ENCODE measurements at regions not wholly inside any gene's neighbourhood (a gene's known extent, or its start where the extent isn't known, plus 50 kb on each side); places are given as distances from the start of the nearest gene placed in this dataset.
A peak's percentile ranks its signal among the peaks of the same experiment; 100 is the strongest.

DNA sequence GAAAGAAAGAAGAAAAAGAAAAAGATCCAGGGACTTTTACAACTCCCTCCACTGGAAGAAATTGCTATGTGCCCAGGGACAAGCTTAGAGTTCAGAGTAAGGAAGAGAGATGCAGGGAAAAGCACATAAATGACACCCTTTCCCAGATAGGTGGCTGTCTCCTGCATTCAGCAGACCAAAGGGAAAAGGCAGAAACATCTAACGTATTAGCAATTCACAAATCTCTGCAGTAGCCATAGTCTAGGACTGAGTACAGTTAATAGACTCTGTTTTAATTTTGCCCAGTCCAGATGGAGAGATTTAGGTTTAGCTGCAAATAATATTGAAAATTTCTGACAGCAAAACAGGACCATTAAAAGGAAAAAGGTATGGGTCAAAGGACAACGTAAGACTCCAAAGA is 71.3 kb upstream of the TNFRSF21 start:
- Histone ChIP-seq H3K14ac (ENCODE audit: low read length in 2 of 2) (no peak overlapping the region), H4K8ac (ENCODE audit: low read length) (no peak overlapping the region), H2BK12ac (ENCODE audit: low read length in 2 of 2) (no peak overlapping the region), H2AK5ac (ENCODE audit: low read length, severe bottlenecking) (no peak overlapping the region), H3K4me2 (ENCODE audit: low read length, poor library complexity, severe bottlenecking) (no peak overlapping the region), H3K18ac (ENCODE audit: low read depth in 1 of 2, low read length in 2 of 2) (no peak overlapping the region), H3K27me3 (ENCODE audit: control insufficient read depth in 1 of 2, insufficient read depth in 1 of 2, low read length in 2 of 2) (peaks cover 0 to 8% of the 10 kb centered on the region in 2 experiments), H3K4me1 (ENCODE audit: control insufficient read depth, insufficient read depth, low read depth, low read length) (no peaks in the 10 kb centered on the region), H3K4me3 (ENCODE audit: insufficient read depth in 1 of 2, low read depth in 1 of 2, low read length in 2 of 2) (no peak overlapping the region), H4K91ac (ENCODE audit: low read length) (no peak overlapping the region), H3K27ac (ENCODE audit: low read length, poor library complexity, severe bottlenecking) (no peak overlapping the region), H3K36me3 (ENCODE audit: control insufficient read depth in 1 of 2, insufficient read depth in 2 of 2, low read depth in 1 of 2, low read length in 2 of 2) (no peaks in the 10 kb centered on the region), H3K9ac (ENCODE audit: low read length) (no peak overlapping the region), H2BK15ac (ENCODE audit: low read depth, poor library complexity, severe bottlenecking) (no peak overlapping the region), H2BK120ac (ENCODE audit: low read depth, low read length) (no peak overlapping the region), H3K4ac (ENCODE audit: low read depth in 1 of 2, low read length in 2 of 2) (no peak overlapping the region), H3K23ac (ENCODE audit: low read length in 2 of 2) (no peak overlapping the region), H3K79me1 (replicated peaks; ENCODE audit: low read length, poor library complexity, severe bottlenecking) (no peaks in the 10 kb centered on the region), H3K9me3 (ENCODE audit: control insufficient read depth, low read length) (no peaks in the 10 kb centered on the region), H2AFZ (ENCODE audit: low read depth, low read length) (no peak overlapping the region), H2BK5ac (ENCODE audit: low read depth, low read length, poor library complexity, severe bottlenecking) (no peak overlapping the region)
- DNase-seq: no peak
- WGBS: 88% methylated on average over 1 of the region's 2 CpGs

- Histone ChIP-seq H2AFZ (ENCODE audit: low read depth, low read length) (no peak overlapping the region), H3K36me3 (ENCODE audit: control insufficient read depth in 1 of 2, insufficient read depth in 2 of 2, low read depth in 1 of 2, low read length in 2 of 2) (no peaks in the 10 kb centered on the region), H3K27me3 (ENCODE audit: control insufficient read depth in 1 of 2, insufficient read depth in 1 of 2, low read length in 2 of 2) (no peaks in the 10 kb centered on the region), H3K9me3 (ENCODE audit: control insufficient read depth, low read length) (peaks cover 3% of the 10 kb centered on the region), H2AK5ac (ENCODE audit: low read length, severe bottlenecking) (no peak overlapping the region), H3K14ac (ENCODE audit: low read length in 2 of 2) (no peak overlapping the region), H3K4me3 (ENCODE audit: insufficient read depth in 1 of 2, low read depth in 1 of 2, low read length in 2 of 2) (no peak overlapping the region), H2BK12ac (ENCODE audit: low read length in 2 of 2) (no peak overlapping the region), H3K23ac (ENCODE audit: low read length in 2 of 2) (no peak overlapping the region), H4K8ac (ENCODE audit: low read length) (no peak overlapping the region), H3K79me1 (replicated peaks; ENCODE audit: low read length, poor library complexity, severe bottlenecking) (no peaks in the 10 kb centered on the region), H2BK15ac (ENCODE audit: low read depth, poor library complexity, severe bottlenecking) (no peak overlapping the region), H3K4me1 (ENCODE audit: control insufficient read depth, insufficient read depth, low read depth, low read length) (no peaks in the 10 kb centered on the region), H3K4ac (ENCODE audit: low read depth in 1 of 2, low read length in 2 of 2) (no peak overlapping the region), H3K9ac (ENCODE audit: low read length) (no peak overlapping the region), H2BK5ac (ENCODE audit: low read depth, low read length, poor library complexity, severe bottlenecking) (no peak overlapping the region), H3K18ac (ENCODE audit: low read depth in 1 of 2, low read length in 2 of 2) (no peak overlapping the region), H4K91ac (ENCODE audit: low read length) (no peak overlapping the region), H3K27ac (ENCODE audit: low read length, poor library complexity, severe bottlenecking) (no peak overlapping the region), H2BK120ac (ENCODE audit: low read depth, low read length) (no peak overlapping the region), H3K4me2 (ENCODE audit: low read length, poor library complexity, severe bottlenecking) (no peak overlapping the region)
- no peak for DNase-seq
- no CpG with 5 or more reads among the region's 1 CpG for WGBS
Observed at GRCh38 chr6:47383360-47383759, 73.7 kb upstream of the TNFRSF21 start.

DNA sequence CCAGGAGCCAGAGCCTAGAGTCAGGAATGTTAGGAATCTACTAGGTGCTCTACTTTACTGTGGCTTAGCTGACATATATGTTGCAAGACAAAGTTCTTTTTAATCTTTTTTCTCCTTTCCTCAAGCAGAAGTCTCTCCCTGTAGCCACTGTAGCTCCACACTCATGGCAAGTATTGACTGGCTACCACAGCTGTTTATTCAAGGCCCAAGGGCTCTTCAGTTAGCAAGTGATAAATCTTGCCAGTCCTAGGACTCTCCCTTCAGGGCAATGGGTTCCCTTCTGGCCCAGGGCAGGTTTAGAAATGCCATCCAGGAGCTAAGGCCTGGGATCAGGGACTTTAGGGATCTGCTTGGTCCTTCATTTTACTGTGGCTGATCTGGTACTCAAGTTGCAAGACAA is 82.0 kb upstream of the TNFRSF21 start:
- no peak for DNase-seq
- H4K8ac ChIP-seq (ENCODE audit: low read length): no peak overlapping the region
- no peak overlapping the region for H2BK12ac ChIP-seq (ENCODE audit: low read length in 2 of 2)
- H3K4me2 ChIP-seq (ENCODE audit: low read length, poor library complexity, severe bottlenecking): no peak overlapping the region
- H3K27me3 ChIP-seq (ENCODE audit: control insufficient read depth in 1 of 2, insufficient read depth in 1 of 2, low read length in 2 of 2): no peaks in the 10 kb centered on the region
- H2AFZ ChIP-seq (ENCODE audit: low read depth, low read length): no peak overlapping the region
- no peaks in the 10 kb centered on the region for H3K36me3 ChIP-seq (ENCODE audit: control insufficient read depth in 1 of 2, insufficient read depth in 2 of 2, low read depth in 1 of 2, low read length in 2 of 2)
- no peak overlapping the region for H2BK15ac ChIP-seq (ENCODE audit: low read depth, poor library complexity, severe bottlenecking)
- no peak overlapping the region for H3K4me3 ChIP-seq (ENCODE audit: insufficient read depth in 1 of 2, low read depth in 1 of 2, low read length in 2 of 2)
- no peaks in the 10 kb centered on the region for H3K79me1 ChIP-seq (replicated peaks; ENCODE audit: low read length, poor library complexity, severe bottlenecking)
- no peak overlapping the region for H2BK5ac ChIP-seq (ENCODE audit: low read depth, low read length, poor library complexity, severe bottlenecking)
- no peak overlapping the region for H3K9ac ChIP-seq (ENCODE audit: low read length)
- H4K91ac ChIP-seq (ENCODE audit: low read length): no peak overlapping the region
- no peak overlapping the region for H3K14ac ChIP-seq (ENCODE audit: low read length in 2 of 2)
- H3K27ac ChIP-seq (ENCODE audit: low read length, poor library complexity, severe bottlenecking): no peak overlapping the region
- no peak overlapping the region for H3K4ac ChIP-seq (ENCODE audit: low read depth in 1 of 2, low read length in 2 of 2)
- H3K4me1 ChIP-seq (ENCODE audit: control insufficient read depth, insufficient read depth, low read depth, low read length): no peaks in the 10 kb centered on the region
- H2BK120ac ChIP-seq (ENCODE audit: low read depth, low read length): peak overlapping the region; percentile 15
- no peak overlapping the region for H3K23ac ChIP-seq (ENCODE audit: low read length in 2 of 2)
- H2AK5ac ChIP-seq (ENCODE audit: low read length, severe bottlenecking): no peak overlapping the region
- H3K9me3 ChIP-seq (ENCODE audit: control insufficient read depth, low read length): peaks cover 17% of the 10 kb centered on the region
- no peak overlapping the region for H3K18ac ChIP-seq (ENCODE audit: low read depth in 1 of 2, low read length in 2 of 2)

DNA sequence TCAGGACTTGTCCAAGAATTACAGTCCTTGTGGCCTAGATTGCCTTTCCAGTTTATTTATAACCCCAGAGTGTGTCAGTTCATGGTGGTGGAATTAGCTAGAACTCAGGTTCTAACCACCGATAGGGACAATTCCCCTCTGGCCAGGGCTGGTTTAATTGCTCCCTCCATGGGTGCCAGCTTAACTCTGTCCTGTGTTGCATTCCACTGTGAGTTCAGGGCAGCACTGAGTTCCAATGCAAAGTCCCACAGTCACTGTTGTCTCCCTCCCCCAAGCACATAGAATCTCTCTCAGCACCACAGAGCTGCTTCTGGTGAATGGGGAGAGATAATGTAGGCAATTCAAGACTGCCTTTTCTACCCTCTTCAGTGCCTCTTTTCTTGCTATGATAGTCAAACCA is 82.5 kb upstream of the TNFRSF21 start:
- H3K4me3 ChIP-seq (ENCODE audit: insufficient read depth in 1 of 2, low read depth in 1 of 2, low read length in 2 of 2): no peak overlapping the region
- H4K91ac ChIP-seq (ENCODE audit: low read length): no peak overlapping the region
- H3K4ac ChIP-seq (ENCODE audit: low read depth in 1 of 2, low read length in 2 of 2): no peak overlapping the region
- H3K9ac ChIP-seq (ENCODE audit: low read length): no peak overlapping the region
- H3K27ac ChIP-seq (ENCODE audit: low read length, poor library complexity, severe bottlenecking): no peak overlapping the region
- WGBS: 100% methylated on average over 1 of the region's 1 CpG
- no peak overlapping the region for H2BK12ac ChIP-seq (ENCODE audit: low read length in 2 of 2)
- no peak overlapping the region for H2AFZ ChIP-seq (ENCODE audit: low read depth, low read length)
- H3K18ac ChIP-seq (ENCODE audit: low read depth in 1 of 2, low read length in 2 of 2): no peak overlapping the region
- no peaks in the 10 kb centered on the region for H3K27me3 ChIP-seq (ENCODE audit: control insufficient read depth in 1 of 2, insufficient read depth in 1 of 2, low read length in 2 of 2)
- no peak overlapping the region for H3K4me2 ChIP-seq (ENCODE audit: low read length, poor library complexity, severe bottlenecking)
- no peaks in the 10 kb centered on the region for H3K4me1 ChIP-seq (ENCODE audit: control insufficient read depth, insufficient read depth, low read depth, low read length)
- H3K23ac ChIP-seq (ENCODE audit: low read length in 2 of 2): no peak overlapping the region
- peak overlapping the region; percentile 15 for H2BK120ac ChIP-seq (ENCODE audit: low read depth, low read length)
- no peak for DNase-seq
- no peak overlapping the region for H4K8ac ChIP-seq (ENCODE audit: low read length)
- H3K14ac ChIP-seq (ENCODE audit: low read length in 2 of 2): no peak overlapping the region
- H3K79me1 ChIP-seq (replicated peaks; ENCODE audit: low read length, poor library complexity, severe bottlenecking): no peaks in the 10 kb centered on the region
- no peak overlapping the region for H2BK15ac ChIP-seq (ENCODE audit: low read depth, poor library complexity, severe bottlenecking)
- H2AK5ac ChIP-seq (ENCODE audit: low read length, severe bottlenecking): no peak overlapping the region
- no peak overlapping the region for H2BK5ac ChIP-seq (ENCODE audit: low read depth, low read length, poor library complexity, severe bottlenecking)
- no peaks in the 10 kb centered on the region for H3K36me3 ChIP-seq (ENCODE audit: control insufficient read depth in 1 of 2, insufficient read depth in 2 of 2, low read depth in 1 of 2, low read length in 2 of 2)
- peaks cover 16% of the 10 kb centered on the region for H3K9me3 ChIP-seq (ENCODE audit: control insufficient read depth, low read length)

All from mesenchymal stem cell (in vitro differentiated cells and primary cell).